HG03139 (cell line): ENCODE measurements at regions not wholly inside any gene's neighbourhood (a gene's known extent, or its start where the extent isn't known, plus 50 kb on each side); places are given as distances from the start of the nearest gene placed in this dataset.
"Not testable (repeated sequence)": the region's sequence is repeated elsewhere in the genome, so short reads cannot be mapped to it uniquely, and the experiment has no call there.

ENCODE experiments used
- ATAC-seq: cut with Tn5 transposase; IDR thresholded peaks from one replicate; pipeline ENCODE4 v1.9.1; 2021; ENCODE audit not compliant: unreplicated experiment

GRCh38 chr6:2317498-2317897, 72.1 kb upstream of the GMDS start:
- not testable (repeated sequence) for ATAC-seq

DNA sequence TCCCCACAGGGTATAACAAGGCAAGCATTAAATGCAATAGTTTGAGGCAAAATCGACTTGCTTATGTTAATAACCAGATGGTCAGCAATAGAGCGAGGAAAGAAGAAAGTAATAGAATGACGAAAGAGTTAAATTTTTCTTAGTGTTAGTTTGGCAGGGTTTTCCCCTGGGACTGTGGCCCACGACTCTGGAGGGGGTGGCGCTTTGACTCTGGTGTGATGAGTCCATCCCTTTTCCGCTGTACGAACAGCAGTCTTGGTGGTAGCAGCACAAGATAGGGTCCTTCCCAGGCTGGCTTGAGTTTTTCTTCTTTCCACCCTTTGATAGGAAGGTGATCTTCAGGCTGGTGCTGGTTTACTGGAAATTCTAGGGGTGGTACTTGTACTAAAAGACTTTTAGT, 69.2 kb upstream of the GMDS start:
- ATAC-seq, result no peak

DNA sequence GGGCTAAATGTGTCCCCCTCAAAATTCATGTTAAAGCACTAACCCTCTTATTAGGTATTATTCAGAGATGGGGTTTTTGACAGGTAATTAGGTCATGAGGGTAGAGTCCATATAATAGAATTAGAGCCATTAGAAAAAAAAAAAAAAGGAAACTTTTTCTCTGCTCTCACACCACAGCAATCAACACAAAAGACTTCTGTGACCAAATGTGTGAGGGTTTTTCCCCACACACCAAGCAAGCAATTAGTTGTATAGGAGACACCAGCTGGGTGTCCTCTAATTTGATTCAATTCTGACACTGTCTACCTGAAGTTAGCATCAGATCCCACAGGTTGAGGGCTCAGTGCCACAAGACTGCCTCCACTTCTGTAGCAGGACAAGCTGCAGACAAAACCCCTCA, 64.6 kb upstream of the GMDS start:
- ATAC-seq, result no peak

DNA sequence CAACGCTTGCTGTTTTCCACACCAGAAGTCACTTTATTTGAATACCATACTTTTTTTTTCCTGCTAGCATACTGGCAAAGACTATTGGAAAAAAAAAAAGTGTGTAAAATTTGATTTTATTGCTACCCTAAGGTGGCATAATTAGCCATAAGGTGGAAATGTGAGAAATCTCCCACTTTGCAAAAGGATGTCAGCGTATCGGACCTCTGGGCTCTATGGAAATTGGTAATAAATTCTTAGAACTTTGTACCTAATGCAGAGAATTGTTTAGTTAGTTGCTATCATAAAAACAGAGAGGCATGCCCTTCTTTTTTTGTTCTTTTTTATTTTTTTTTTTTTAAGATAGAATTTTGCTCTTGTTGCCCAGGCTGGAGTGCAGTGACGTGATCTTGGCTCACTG, 63.7 kb upstream of the GMDS start:
- ATAC-seq, result no peak

- no peak for ATAC-seq
These were observed 62.4 kb upstream of the GMDS start for GRCh38 chr6:2307799-2308198.

DNA sequence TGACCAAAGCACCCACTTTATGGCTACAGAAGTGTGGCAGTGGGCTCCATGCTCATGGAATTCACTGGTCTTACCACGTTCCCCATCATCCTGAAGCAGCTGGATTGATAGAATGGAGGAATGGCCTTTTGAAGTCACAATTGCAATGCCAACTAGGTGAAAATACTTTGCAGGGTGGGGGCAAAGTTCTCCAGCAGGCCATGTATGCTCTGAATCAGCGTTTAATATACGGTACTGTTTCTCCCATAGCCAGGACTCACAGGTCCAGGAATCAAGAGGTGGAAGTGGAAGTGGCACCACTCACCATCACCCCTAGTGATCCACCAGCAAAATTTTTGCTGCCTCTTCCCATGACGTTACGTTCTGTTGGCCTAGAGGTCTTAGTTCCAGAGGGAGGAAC, 60.5 kb upstream of the GMDS start:
- no peak for ATAC-seq

GRCh38 chr6:2302482-2302881, 57.1 kb upstream of the GMDS start:
- ATAC-seq, result not testable (repeated sequence)

DNA sequence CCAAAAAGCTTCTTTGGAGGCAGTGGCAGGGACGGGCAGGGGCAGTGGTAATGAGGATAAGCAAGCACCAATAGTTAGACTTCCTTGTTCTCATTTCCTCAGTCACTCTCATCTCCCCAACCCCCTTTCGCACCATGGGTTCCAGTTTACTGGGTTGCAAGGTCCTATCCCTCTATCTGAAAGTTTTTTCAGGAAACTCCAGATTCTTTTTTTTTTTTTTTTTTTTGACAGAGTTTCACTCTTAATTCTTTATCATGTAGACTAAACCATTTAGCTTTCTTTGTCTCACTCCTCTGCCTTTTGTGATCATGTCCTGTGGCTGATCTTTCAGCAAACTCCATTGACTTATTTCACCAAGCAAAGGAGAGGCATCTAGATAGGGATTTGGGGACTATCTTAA, 51.4 kb upstream of the GMDS start:
- no peak for ATAC-seq
